NCI-H2196 treated with DMSO at 0.1 percent for 48 hours (cell line): ENCODE measurements at regions not wholly inside any gene's neighbourhood (a gene's known extent, or its start where the extent isn't known, plus 50 kb on each side); places are given as distances from the start of the nearest gene placed in this dataset.

Source experiments
- DNase-seq: peaks from one replicate; lab custom pipeline; 2025; ENCODE audit not compliant: unreplicated experiment; lab: John Stamatoyannopoulos, UW

GRCh38 chr15:89421219-89421618 is 75.2 kb downstream of the RHCG start:
- DNase-seq = no peak

GRCh38 chr15:89419370-89419984 is 76.9 kb downstream of the RHCG start:
- no peak for DNase-seq

- no peak for DNase-seq
Observed at GRCh38 chr15:89417206-89417725, 79.1 kb downstream of the RHCG start.

- DNase-seq = peak; percentile 6
Observed at GRCh38 chr15:89416339-89417183, 79.8 kb downstream of the RHCG start.

- DNase-seq = no peak
Observed at GRCh38 chr15:89414571-89414970, 79.9 kb upstream of the POLG start.

GRCh38 chr15:89413877-89414276 is 79.3 kb upstream of the POLG start:
- no peak for DNase-seq

GRCh38 chr15:89412905-89413411 is 78.3 kb upstream of the POLG start:
- DNase-seq = no peak

GRCh38 chr15:89410039-89410435 is 75.4 kb upstream of the POLG start:
- DNase-seq = no peak

GRCh38 chr15:89409184-89410038 is 74.8 kb upstream of the POLG start:
- no peak for DNase-seq

- DNase-seq = no peak
Observed at GRCh38 chr15:89408372-89409183, 74.0 kb upstream of the POLG start.

- DNase-seq = no peak
Observed at GRCh38 chr15:89406940-89407607, 72.5 kb upstream of the POLG start.

- DNase-seq = no peak
Observed at GRCh38 chr15:89406218-89406939, 71.8 kb upstream of the POLG start.

GRCh38 chr15:89405494-89405893 is 70.9 kb upstream of the POLG start:
- DNase-seq = no peak

- DNase-seq = no peak
Observed at GRCh38 chr15:89404023-89404422, 69.4 kb upstream of the POLG start.

- no peak for DNase-seq
Observed at GRCh38 chr15:89402518-89402805, 67.8 kb upstream of the POLG start.

GRCh38 chr15:89401631-89402517 is 67.2 kb upstream of the POLG start:
- no peak for DNase-seq

- DNase-seq = no peak
Observed at GRCh38 chr15:89400782-89401545, 66.3 kb upstream of the POLG start.
